Right atrium auricular region (tissue), 2 donors: ENCODE measurements at regions not wholly inside any gene's neighbourhood (a gene's known extent, or its start where the extent isn't known, plus 50 kb on each side); places are given as distances from the start of the nearest gene placed in this dataset.

ENCODE experiments used
- DNase-seq: peaks from one replicate; pipeline ENCODE4 v3.0.0-alpha.2; 2019; ENCODE audit warnings: low spot score
- H3K27ac ChIP-seq, 2 donors: fragments of 200-600 bp; sonication (generic); 1 replicate in 1 of 2; 2 replicates in 1 of 2; pipeline ENCODE4 v1.5.1; 2016 to 2019
- H3K27me3 ChIP-seq, 2 donors: fragments of 200-600 bp; sonication (generic); one replicate each; pipeline versions ENCODE4 v1.5.1 to v1.6.0; 2017 to 2019
- H3K36me3 ChIP-seq: fragments of 200-600 bp; sonication (generic); one replicate; pipeline ENCODE4 v1.5.1; 2016
- H3K4me1 ChIP-seq, 2 donors: fragments of 200-600 bp; sonication (generic); one replicate each; pipeline versions ENCODE4 v1.5.1 to v1.6.0; 2017 to 2019
- H3K4me3 ChIP-seq, 2 donors: fragments of 200-600 bp; sonication (generic); 1 replicate in 1 of 2; 2 replicates in 1 of 2; pipeline ENCODE4 v1.5.1; 2017 to 2019; ENCODE audit warnings: mild to moderate bottlenecking in 1 of 2, moderate library complexity in 1 of 2
- H3K9me3 ChIP-seq, 2 donors: fragments of 200-600 bp; sonication (generic); one replicate each; pipeline ENCODE4 v1.5.1; 2019
- CTCF ChIP-seq, 2 donors: fragments of 200-600 bp; sonication (generic); IDR thresholded peaks; one replicate each; pipeline ENCODE4 v1.5.1; 2019; ENCODE audit warnings: antibody characterized with exemption in 2 of 2

- Histone ChIP-seq H3K4me3 (no peak overlapping the region), H3K27ac (no peak overlapping the region), H3K4me1 (no peaks in the 10 kb centered on the region), H3K9me3 (peaks cover 0 to 11% of the 10 kb centered on the region in 2 donors), H3K36me3 (no peaks in the 10 kb centered on the region), H3K27me3 (no peaks in the 10 kb centered on the region)
- no peak for TF ChIP-seq CTCF (IDR thresholded peaks at IDR 0.05)
- DNase-seq: no peak
Measured at GRCh38 chr3:191770541-191770940, 309.6 kb downstream of the PYDC2 start.

GRCh38 chr3:191774485-191774884 is 313.5 kb downstream of the PYDC2 start:
- Histone ChIP-seq H3K4me3 (no peak overlapping the region), H3K27ac (no peak overlapping the region), H3K4me1 (no peaks in the 10 kb centered on the region), H3K9me3 (peaks cover 0 to 3% of the 10 kb centered on the region in 2 donors), H3K27me3 (no peaks in the 10 kb centered on the region), H3K36me3 (no peaks in the 10 kb centered on the region)
- DNase-seq: no peak
- TF ChIP-seq CTCF (IDR thresholded peaks at IDR 0.05): no peak

GRCh38 chr3:191775451-191776233 is 314.7 kb downstream of the PYDC2 start:
- Histone ChIP-seq H3K9me3 (no peaks in the 10 kb centered on the region), H3K4me1 (no peaks in the 10 kb centered on the region), H3K27me3 (no peaks in the 10 kb centered on the region), H3K36me3 (no peaks in the 10 kb centered on the region), H3K27ac (no peak overlapping the region), H3K4me3 (no peak overlapping the region)
- no peak for DNase-seq
- TF ChIP-seq CTCF (IDR thresholded peaks at IDR 0.05): no peak

- DNase-seq: no peak
- H3K27me3 ChIP-seq: no peaks in the 10 kb centered on the region
- H3K9me3 ChIP-seq: no peaks in the 10 kb centered on the region
- H3K27ac ChIP-seq: no peak overlapping the region
- H3K4me1 ChIP-seq: no peaks in the 10 kb centered on the region
- no peak overlapping the region for H3K4me3 ChIP-seq
- TF ChIP-seq CTCF (IDR thresholded peaks at IDR 0.05): no peak
- no peaks in the 10 kb centered on the region for H3K36me3 ChIP-seq
Measured at GRCh38 chr3:191781044-191781443, 320.1 kb downstream of the PYDC2 start.

- no peaks in the 10 kb centered on the region for H3K4me1 ChIP-seq
- no peaks in the 10 kb centered on the region for H3K36me3 ChIP-seq
- no peak overlapping the region for H3K4me3 ChIP-seq
- H3K27me3 ChIP-seq: no peaks in the 10 kb centered on the region
- no peaks in the 10 kb centered on the region for H3K9me3 ChIP-seq
- no peak for DNase-seq
- no peak overlapping the region for H3K27ac ChIP-seq
- no peak for TF ChIP-seq CTCF (IDR thresholded peaks at IDR 0.05)
Measured at GRCh38 chr3:191783024-191783423, 322.1 kb downstream of the PYDC2 start.

- Histone ChIP-seq H3K9me3 (peaks cover 0 to 6% of the 10 kb centered on the region in 2 donors), H3K4me1 (no peaks in the 10 kb centered on the region)
- no peak for TF ChIP-seq CTCF (IDR thresholded peaks at IDR 0.05)
Measured at GRCh38 chr3:191790934-191791333, 330.0 kb downstream of the PYDC2 start.

More at GRCh38 chr3:191790934-191791333, 330.0 kb downstream of the PYDC2 start:
- Histone ChIP-seq H3K27ac (no peak overlapping the region), H3K36me3 (no peaks in the 10 kb centered on the region), H3K27me3 (no peaks in the 10 kb centered on the region), H3K4me3 (no peak overlapping the region)
- DNase-seq: no peak
